HTR-8/SVneo (cell line): ENCODE measurements at regions not wholly inside any gene's neighbourhood (a gene's known extent, or its start where the extent isn't known, plus 50 kb on each side); places are given as distances from the start of the nearest gene placed in this dataset.
A peak's percentile ranks its signal among the peaks of the same experiment; 100 is the strongest.

Experiments
- DNase-seq: peaks from one replicate; pipeline ENCODE4 v3.0.0; 2011; ENCODE audit warnings: low spot score, mixed read lengths; ENCODE audit not compliant: insufficient read length
- FAIRE-seq: peaks from 2 replicates; lab custom pipeline; 2011; peaks lifted over from hg19 to GRCh38; lab: Jason Lieb, UNC

GRCh38 chr13:27673911-27674310, 52.2 kb downstream of the POLR1D start:
- FAIRE-seq (no peak), DNase-seq (no peak)

GRCh38 chr13:27678306-27679040, 56.8 kb downstream of the POLR1D start:
- FAIRE-seq (no peak), DNase-seq (no peak)

- DNase-seq (no peak), FAIRE-seq (no peak)
Measured at GRCh38 chr13:27679396-27679795, 57.7 kb downstream of the POLR1D start.

- DNase-seq (no peak), FAIRE-seq (no peak)
Measured at GRCh38 chr13:27679896-27680295, 58.2 kb downstream of the POLR1D start.

DNA sequence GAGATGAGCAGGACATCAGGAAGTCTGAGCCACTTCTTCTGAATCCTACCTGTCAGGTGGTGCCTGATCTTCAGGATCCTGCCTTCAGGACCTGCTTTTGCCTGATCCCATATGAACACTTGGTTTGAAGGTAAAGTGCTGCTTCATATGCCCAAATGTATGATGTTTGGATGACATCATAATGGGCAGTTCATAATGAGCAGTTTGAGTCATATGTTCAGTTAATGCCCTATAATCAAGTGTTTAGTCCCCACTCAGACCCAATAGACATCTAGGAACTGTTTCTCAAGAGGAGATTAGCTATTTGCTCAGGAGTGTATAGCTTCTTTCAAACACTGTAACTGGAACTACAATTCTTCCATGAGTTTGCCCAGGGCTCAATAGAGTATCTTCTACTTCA, 58.8 kb downstream of the POLR1D start:
- DNase-seq, result no peak
- no peak for FAIRE-seq

- FAIRE-seq, result no peak
Measured at GRCh38 chr13:27691207-27691606, 69.5 kb downstream of the POLR1D start.

DNA sequence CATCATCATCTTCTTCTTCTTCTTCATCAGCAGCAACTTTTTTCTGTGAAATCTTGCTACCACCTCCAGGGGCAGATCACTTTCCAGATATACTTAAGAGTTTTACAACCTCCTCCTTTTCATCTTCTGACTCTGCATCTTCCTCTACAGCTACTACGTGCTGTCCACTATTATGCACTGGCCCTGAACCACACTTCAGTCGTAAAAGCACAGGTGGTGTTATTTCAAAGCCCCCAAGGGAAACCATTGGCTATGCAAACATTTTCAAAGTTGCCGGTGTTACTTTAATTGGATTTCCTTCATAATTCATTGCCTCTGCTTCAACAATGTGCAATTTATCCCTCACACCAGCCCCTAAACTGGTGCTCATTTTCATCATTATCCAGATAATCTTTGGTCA, 75.0 kb downstream of the POLR1D start:
- FAIRE-seq, result no peak
- no peak for DNase-seq

More at GRCh38 chr13:27691207-27691606, 69.5 kb downstream of the POLR1D start:
- DNase-seq, result no peak

GRCh38 chr13:27699952-27700351, 78.3 kb downstream of the POLR1D start:
- DNase-seq, result no peak
- no peak for FAIRE-seq

DNA sequence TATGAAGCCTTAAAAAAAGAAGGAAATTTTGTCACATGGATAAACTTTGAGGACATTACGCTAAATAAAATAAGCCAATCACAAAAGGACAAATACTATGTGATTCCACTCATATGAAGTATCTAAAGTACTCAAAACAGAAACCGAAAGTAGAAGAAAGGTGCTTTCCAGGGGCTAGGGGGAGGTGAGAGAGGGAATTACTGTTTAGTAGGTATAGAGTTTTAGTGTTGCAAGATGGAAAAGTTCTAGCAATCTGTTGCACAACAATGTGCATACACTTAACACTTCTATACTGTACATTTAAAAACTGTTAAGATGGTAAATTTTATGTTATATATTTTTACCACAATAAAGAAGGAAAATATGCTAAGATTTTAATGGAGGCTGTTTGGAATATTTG, 83.0 kb downstream of the POLR1D start:
- DNase-seq, result no peak
- no peak for FAIRE-seq

GRCh38 chr13:27708325-27708724, 84.0 kb upstream of the GSX1 start:
- DNase-seq, result no peak
- FAIRE-seq, result no peak

DNA sequence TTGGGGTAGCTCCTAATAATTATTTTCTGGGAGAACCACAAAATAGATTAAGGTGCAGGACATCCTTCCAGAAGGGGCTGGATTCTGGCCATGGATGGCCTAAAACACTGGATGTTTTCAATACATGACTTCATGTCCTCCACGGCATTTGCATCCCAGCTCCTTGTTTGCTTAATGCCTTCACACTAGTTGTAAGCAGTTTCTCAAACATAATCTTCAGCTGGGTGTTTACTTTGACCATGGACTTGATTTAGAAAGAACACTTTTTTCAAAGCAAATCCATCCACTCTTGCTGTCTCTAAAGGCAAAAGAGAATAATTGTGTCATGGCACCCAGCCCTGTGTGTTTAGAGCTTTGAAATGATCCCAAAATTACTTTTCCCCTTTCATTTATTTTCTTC, 82.5 kb upstream of the GSX1 start:
- no peak for FAIRE-seq

GRCh38 chr13:27712421-27712820, 79.9 kb upstream of the GSX1 start:
- no peak for FAIRE-seq
- DNase-seq, result peak; percentile 3

More for the DNA sequence above, 82.5 kb upstream of the GSX1 start:
- no peak for DNase-seq

DNA sequence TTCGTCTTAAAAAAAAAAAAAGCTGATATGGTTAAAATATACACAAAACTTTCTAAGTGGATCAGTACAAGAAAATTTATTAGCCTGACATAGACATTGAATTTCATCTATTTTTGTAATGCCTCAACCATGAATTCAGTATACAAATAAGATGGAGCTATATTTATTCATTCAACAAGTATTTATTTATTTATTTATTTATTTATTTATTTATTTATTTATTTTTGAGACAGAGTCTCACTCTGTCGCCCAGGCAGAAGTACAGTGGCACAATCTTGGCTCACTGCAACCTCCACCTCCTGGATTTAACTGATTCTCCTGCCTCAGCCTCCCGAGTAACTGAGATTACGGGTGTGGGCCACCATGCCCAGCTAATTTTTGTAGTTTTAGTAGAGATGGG, 78.5 kb upstream of the GSX1 start:
- DNase-seq, result no peak
- no peak for FAIRE-seq

- no peak for FAIRE-seq
- DNase-seq, result no peak
Measured at GRCh38 chr13:27721681-27722080, 70.6 kb upstream of the GSX1 start.

DNA sequence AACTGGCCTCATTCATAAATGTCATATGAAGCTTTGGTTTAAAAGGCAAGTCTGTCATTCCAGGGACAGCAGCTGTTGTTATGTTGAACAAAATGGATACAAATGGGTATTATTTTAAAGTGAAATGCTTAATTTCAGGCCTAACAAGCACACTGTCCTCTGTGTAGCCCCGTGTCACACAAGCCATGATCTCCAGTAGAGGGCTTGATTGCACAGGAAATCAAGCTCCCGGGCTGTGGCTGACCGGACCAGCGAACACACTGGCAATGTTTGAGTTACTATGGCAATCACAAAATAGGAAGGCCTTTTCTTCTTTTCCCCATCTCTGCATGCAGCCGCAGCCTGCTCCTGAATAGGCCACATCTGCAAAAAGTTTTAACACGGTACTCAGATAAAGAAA, 64.0 kb upstream of the GSX1 start:
- no peak for DNase-seq
- no peak for FAIRE-seq

DNA sequence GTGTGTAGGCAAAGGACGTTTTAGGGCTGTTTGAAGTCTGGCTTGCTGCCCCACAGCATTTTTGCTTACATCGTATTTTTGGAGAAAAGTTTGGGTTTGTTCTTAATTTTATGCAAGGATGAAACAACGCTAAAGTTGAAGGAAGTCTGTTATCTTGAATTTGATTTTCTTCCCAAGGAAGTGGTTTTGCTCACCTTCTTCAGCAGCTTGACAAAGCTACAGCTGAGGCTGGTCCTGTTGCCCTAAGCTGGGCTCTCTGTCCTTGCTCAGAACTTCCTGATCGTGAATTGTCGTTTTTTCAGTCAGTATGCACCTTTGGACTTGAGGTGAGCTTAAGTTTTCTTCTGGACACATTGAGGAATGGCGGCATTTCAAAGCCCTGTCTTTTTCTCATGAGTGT, 62.1 kb upstream of the GSX1 start:
- FAIRE-seq (no peak), DNase-seq (no peak)
